NK-92 treated with Interleukin-12 subunit alpha and Interleukin-12 subunit beta, amount 100 ng/mL, for 24 hours (cell line): ENCODE measurements at regions not wholly inside any gene's neighbourhood (a gene's known extent, or its start where the extent isn't known, plus 50 kb on each side); places are given as distances from the start of the nearest gene placed in this dataset.

ENCODE experiments used
- DNase-seq: peaks from one replicate; lab custom pipeline; 2025; lab: John Stamatoyannopoulos, UW

DNA sequence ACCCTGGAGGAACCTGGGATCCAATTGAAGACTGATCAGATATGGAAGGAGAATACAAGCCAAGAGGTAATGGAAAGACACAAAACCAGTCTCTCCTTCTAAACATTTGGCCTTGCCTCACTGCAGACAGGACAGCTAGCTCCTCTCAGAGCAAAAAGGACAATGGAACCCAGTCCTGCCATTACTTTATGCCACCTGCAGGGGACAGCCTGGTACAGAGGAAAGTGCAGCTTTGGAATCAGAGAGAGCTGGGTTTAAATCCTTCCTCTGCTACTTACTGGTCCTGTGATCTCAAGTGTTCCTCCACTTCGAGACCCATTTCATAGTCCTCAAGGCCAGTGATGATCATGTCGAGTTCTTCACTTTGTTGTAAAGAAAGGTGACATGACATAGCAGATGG lies 159.4 kb upstream of the SMAD3 start:
- no peak for DNase-seq

DNA sequence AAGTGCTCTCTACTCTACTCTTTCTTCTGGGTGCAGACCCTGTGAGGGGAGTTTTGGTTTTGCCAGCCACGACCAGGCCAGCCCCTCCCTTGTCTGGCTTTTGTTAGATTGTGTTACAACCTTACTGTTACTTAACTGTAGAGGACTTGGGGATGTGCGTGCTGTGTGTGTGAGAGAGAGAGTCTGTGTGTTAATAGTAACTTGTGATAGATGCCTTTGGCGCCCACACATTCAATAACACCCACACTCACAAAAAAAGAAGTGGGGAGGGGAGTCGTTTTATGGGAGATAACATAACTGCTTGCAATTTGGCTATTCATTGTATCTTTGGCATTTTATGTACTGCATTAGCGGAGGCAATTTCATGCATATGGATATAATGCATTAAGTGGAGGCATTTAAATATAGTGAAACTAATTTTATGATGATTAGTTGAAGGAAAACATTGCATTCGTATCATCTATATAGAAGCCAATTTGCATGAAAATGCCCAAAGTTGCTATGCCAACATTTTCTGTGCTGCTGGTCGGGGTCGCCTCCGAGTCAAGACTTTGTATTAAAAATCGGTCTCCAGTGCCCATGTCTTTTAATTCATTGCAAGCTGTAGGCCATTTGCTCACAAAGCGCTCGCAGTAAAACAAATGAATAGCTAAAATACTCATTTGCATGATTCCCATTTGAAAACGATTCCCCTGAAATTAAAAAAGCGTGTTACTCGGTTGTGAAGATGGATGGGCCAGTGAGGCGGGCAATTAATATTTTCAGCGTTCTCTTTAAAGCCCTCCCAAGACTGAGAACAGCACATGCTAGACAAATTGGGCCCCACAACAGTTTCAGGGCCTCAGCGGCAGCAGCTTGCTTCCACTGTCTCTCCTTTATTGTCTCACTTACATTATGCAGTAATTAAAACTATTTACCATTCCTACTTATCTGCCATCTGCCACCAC lies 158.5 kb upstream of the SMAD3 start:
- DNase-seq: no peak

DNA sequence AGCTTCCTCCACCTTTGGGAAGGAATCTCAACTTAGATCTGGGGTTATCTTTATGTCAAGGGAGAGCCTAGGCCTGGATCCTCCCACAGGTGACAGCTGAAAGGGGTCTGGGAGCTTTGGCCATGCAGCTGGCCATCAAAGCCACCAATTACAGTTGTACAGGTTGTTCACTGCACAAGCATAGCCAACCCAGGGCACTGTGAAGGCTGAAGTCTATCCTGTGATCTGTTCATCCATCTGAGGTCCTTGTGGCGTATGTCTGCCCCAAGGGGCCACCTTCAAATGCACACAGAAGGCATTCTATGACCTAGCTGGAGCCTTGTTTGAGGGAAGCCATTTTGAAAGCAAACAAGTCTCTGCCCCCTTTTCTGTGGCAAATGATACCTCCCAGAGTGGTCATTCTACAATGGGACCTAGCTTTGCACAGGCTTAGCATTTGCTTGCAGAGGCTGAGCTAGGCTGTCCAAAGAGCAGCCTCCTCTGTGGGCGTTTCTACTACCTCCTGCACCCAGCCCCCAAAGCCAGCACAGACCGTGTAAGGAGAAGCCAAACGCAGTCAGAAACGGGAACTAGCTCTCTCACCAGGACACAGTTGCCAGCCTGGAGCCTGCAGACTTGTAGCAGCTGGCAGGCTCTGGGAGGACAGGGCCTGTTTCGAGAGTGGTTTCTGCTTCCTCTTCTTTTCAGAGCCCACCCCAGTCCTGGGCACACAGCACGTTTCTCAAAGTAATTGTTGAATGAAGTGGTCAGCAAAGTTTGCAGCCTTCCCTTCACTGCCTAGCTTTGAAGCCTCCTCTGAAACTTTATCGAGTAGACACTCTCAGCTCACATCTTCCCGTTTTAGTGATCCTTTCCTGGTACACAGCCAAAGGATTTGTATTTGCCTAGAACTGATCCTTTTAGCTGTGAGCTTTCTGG lies 157.3 kb upstream of the SMAD3 start:
- DNase-seq: no peak

DNA sequence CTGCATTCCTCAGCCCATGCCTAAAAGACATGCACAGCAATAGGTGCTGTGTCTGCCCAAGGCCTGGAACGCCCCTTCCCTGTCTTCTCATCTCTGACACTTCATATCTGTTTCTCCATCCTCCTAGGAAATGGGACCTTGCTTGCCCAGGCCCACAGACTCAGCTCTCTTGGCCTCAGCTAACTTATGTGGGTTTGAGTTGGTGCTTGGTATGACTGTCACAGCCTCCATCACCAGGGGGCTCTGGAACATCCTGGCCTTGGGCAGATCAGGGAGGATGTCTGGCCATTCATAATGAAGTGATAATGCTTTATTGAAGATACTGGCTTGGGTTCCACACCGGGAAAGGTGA lies 156.7 kb upstream of the SMAD3 start:
- DNase-seq: no peak

DNA sequence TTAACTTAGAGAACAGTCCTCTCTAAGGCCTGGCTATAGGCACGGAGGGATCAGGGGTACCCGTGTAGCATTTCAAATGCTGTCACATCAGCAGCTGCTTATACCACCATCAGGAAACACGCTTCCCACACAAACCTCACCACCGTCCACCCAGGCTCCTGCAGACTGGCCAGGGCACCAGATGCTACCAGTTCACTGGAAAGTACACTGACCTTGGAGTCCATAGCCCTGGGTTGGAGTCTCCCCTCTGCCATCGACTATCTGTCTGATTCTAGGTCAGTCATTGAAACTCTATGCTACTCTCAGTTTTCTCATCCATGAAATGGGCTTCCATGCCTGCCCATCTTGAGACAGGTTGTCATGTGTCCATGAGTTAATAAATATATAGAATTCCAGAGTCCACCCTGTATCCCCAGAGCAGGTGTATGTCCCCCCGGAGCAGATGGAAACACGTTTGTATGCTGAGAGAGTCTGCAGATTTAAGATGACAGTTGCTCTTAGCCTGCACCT lies 156.0 kb upstream of the SMAD3 start:
- DNase-seq: no peak

DNA sequence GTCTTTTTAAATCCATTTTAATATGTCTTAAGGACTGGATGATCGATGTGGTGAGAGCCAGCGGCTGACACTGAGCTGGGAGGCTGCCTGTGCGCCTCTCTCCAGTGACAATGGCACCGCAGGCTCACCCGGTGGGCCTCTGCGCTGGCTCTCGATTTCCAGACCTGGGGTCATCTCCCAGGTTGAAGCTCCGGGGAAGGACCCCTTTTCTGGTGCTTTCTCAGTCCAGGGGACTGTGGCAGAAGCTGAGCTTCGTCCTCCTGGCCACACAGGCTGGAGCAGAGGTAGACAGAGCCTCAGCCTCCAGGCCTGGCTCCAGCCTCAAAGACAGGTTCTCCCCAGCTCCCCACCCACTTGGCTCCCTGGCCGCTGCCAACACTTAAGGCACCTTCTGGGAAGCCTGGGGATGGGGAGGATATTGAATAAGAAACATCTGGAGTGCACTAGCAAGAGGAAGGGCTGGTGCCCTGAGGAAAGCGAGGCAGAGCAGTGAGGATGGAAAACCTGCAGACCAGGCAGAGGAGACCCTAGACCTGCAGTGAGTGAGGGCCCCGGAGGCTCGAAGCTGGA lies 154.2 kb upstream of the SMAD3 start:
- DNase-seq: no peak

DNA sequence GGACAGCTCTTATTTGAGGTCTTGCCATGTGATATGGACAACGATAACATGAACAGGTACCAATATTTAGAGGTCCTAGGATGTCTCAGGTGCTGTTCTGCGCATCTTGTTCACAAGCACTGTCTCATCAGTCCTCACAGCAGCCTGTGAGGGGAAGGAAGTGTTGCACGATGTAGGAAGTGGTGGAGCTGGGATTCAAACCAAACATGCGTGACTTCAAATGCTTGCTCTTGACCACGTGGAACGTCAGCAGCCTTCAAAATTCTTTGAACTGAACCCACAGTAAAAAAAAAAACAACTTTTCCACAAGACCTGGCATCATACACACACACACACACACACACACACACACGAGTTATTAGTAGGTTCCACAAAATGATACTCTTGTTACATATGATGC lies 153.4 kb upstream of the SMAD3 start:
- DNase-seq: no peak

DNA sequence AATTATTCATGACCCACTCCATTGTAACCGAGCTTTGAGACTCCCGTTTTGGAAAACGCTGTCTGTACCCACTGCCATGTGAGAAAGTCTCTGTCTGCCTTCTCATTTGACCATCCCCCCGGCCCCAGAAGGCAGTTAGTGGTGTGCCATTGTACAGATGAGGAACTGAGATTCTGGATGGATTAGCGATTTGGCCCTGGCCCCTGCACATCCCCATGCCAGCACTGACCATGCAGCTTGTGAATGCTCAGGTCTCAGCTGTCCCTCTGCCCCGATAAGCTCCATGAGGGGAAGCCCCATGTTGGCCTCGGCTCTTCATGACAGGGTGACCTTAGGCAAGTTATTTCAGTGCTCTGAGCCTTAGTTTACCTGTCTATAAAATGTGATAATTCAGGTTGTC lies 153.0 kb upstream of the SMAD3 start:
- no peak for DNase-seq

DNA sequence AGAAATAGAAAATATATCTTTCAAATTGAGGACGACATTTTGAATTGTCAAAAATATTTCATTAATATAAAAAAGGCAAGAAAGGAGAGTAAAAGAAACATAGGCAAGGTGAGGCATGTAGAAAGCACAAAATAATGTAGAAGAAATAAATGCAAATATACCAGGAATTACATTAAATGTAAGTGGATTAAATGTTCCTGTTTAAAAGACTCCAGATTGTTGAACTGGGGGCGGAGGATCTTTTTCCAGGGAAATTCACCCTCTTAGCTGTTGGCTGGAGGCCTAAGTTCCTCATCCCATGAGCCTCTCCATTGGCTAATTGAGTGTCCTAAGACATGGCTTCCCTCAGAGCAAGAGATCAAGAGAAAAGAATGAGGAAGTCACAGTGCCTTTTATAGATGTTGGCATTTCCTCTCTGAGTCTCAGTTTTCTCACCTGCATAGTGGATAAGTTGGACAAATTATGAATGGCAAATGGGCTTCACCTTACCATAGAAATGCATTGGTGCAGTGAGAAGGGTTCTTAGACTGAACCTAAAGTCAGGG lies 147.4 kb upstream of the SMAD3 start:
- DNase-seq: no peak

DNA sequence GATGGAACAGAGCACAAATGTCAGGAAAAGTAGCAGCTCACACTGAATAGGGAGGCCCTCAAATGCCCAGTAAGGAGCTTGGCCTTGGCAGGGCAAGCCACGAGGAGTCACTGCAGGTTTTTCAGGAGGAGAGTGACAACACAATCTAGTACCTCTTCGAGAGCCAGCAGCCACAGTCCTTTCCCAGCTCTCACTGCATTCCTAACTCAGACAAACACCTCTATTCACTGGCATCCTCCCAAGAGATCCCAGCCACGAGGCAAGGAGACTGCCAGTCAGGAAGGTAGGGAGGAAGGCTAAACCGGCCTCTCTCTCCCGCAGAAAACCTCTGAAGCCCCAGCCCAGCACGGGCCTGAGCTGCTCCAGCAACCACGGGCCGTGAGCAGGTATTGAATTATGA lies 146.0 kb upstream of the SMAD3 start:
- DNase-seq: no peak

DNA sequence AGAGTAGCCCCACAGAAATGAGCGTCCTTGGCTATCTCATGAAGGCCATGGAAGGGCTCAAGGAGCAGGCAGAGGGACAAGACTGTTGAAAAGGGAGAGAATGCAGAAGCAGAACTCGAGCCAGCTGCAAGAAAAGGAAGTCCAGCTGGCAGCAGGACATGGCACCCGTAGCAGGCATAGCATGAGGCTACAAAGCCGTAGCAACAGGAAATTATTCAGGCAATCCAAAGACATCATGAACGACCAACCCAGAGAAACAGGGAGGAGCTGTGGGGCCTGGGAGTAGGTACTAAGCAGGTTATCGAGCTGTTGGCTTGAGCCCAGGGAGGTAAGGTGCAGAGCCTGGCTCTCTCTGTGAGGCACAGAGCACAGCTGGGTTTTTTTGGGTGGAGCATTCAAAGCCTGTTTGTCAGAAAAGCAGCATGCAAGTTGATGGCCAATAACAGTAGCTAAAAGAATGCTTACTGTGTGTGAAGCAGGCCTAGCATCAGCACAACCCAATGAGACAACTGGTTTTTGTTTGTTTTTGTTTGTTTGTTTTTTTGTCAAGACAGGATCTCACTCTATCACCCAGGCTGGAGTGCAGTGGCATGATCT lies 144.0 kb upstream of the SMAD3 start:
- DNase-seq: no peak

DNA sequence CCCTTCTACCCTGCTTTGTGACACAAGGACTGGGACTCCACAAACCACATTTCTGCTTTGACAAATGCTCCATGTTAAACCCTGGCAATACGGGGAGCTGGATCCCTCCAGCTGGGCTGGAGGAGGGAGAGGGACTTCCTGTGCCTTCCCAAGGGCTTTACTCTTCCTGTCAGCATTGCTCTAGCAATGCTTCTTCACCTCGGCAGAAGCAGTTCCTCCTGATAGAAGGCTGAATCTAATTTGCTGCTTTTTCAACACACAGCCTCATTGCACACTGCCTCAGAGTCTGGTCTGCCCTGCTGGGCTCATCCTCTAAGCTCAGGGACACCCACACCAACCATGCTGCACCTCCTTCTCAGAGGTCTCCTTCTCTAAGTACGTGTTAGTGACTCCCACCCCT lies 142.8 kb upstream of the SMAD3 start:
- DNase-seq: no peak

DNA sequence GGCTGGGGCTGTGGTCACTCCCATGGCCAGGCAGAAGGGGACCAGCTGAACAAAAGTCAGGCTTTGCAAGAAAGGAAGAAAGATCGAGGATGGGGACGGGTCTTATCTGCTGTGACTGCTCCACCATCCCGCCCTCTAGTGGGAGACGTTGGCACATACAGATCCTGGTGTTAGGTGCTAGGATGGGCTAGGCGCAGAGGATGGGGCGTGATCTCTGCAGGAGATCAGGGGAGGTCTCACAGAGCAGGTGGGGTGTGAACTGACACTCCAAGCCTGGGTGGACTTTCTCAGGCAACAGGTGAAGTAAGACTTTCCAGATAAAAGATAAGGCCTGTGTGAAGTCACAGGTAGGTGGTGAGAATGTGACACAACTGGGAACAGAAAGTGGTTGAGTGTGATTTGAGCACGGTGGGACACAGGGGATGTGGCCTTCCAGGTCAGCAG lies 141.9 kb upstream of the SMAD3 start:
- DNase-seq: no peak

DNA sequence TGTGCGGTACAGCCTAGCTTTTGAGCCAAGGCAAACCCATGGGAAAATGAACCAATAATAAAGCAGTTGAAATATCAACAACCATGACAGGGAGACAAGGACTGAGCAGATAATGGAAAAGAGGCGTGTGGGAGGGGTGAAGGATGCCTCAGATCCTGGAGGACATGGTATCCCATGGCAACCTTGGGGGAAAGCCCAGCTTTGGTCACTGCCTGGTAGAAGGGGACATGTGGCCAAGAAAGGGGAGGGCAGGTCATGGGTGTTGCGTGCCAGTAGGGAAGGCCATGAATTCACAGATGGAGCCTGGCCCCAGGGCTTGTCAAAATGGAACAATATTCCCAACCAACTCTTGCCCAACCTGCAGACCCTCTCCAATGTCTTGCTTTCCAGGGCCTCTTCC lies 140.5 kb upstream of the SMAD3 start:
- DNase-seq: no peak

DNA sequence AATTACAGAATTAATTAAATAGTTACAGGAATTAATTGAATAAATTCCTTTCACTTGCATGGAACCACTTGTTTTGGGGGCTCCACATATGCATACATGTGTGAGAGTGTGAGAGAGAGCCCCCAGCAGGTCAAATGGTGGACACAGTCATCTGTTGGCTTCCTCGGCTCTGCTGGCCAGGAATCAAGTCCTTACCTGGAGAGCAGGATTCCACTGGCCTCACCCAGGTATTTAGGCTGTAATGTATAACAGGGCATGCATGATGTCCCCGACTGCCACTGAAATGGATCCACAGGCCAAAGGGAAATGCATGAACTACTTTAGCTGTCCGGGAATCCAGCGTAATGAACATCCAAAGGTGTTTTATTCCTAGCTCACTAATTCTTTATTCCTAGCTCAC lies 139.7 kb upstream of the SMAD3 start:
- DNase-seq: no peak

DNA sequence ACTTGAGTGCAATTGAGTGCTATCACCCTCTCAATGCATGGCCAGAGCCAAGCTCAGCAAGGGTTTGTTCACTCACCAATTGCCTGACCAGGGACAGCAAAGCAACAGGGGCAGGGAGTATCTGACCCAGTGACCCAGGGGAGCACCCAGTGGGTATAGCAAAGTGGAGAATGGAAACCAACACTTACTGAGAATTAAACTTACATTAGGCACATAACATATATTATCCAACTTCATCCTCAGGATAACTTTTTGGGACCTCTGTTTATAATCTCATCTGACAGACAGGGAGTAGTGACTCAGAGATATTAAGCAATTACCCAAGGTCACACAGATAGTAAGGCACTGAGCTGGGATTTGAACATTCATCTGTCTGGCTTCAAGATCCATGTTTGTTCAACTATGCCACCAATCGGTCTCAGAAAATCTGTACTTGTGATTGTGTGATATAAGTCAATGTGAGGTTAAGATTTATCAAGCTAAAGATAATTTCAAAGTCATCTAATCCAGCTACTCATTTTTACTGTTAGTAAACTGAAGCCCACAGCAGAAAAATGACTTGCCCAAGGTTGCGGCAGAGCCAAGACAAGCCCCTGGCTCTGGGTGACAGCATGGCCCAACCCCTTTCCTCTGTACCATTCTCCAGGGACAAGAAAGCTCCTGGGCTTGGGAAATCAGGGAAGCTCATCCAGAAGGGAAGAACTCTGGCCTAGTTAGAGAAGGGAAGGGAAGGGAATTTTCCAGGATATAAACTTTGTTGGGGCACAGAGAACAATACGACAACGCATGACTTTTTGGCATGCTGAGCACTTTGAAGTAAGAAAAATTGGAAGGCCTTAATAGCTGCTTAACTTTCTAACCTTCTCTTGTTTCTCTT lies 138.0 kb upstream of the SMAD3 start:
- no peak for DNase-seq

DNA sequence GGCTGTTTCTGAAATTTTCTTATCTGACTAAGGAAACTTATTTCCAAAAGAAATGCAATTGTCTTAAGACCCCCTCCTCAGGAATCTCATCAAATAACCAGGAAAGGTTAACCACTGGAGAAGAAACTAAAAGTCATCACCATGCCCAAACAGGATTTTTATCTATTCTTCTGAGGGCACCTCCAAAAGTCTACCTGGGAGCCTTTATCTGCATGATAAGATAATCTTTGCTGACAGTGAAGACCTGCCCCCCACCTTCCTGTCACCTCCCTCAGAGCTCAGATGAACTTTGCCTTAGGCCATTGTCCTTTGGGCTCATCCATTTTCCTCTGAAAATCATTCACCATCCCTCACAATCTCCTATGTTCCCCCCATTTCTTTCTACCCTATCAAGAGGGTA lies 137.3 kb upstream of the SMAD3 start:
- no peak for DNase-seq

DNA sequence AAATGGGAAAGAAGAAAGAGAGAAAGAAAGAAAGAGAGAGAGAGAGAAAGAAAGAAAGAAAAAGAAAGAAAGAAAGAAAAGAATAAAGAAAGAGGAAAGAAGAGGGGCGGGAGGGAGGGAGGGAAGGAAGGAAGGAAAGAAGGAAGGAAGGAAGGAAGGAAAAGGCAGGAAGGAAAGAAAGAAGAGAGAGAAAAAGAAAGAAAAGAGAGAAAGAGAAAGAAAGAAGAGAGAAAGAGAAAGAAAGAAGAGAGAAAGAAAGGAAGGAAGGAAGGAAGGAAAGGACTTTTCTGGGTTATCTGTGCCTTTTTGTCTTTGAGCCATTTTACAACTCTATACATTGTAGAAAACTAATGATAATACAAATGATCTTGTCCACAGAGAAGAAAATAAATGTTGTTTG lies 136.6 kb upstream of the SMAD3 start:
- DNase-seq: no peak

DNA sequence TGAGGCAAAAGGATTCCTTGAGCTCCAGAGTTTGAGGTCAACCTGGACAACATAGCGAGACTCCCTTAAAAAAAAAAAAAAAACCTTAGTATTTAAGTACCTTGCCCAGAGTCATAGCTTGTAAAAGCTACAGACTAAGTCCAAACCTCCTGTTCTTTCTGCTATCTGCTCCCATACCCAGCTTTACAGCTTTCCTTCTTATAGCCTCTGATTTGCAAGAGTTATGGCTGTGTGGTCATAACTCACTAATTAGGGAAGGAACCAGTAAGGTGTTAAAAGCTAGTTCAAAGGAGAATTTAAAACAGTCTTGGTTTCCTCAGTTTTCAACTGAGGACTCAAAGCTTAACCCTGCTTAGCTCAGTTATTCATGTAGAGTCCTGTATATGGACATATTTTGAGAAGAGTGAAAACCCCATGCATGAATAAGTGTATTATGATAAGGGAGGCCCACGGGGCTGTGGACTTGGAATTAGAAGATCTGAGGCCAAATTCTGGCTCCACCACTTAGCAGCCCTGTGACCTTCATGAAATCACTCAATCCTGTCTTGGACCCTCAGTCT lies 135.5 kb upstream of the SMAD3 start:
- no peak for DNase-seq
